ENCODE measurements at regions not wholly inside any gene's neighbourhood (a gene's known extent, or its start where the extent isn't known, plus 50 kb on each side); places are given as distances from the start of the nearest gene placed in this dataset.
"Not testable (repeated sequence)": the region's sequence is repeated elsewhere in the genome, so short reads cannot be mapped to it uniquely, and the experiment has no call there.

DNA sequence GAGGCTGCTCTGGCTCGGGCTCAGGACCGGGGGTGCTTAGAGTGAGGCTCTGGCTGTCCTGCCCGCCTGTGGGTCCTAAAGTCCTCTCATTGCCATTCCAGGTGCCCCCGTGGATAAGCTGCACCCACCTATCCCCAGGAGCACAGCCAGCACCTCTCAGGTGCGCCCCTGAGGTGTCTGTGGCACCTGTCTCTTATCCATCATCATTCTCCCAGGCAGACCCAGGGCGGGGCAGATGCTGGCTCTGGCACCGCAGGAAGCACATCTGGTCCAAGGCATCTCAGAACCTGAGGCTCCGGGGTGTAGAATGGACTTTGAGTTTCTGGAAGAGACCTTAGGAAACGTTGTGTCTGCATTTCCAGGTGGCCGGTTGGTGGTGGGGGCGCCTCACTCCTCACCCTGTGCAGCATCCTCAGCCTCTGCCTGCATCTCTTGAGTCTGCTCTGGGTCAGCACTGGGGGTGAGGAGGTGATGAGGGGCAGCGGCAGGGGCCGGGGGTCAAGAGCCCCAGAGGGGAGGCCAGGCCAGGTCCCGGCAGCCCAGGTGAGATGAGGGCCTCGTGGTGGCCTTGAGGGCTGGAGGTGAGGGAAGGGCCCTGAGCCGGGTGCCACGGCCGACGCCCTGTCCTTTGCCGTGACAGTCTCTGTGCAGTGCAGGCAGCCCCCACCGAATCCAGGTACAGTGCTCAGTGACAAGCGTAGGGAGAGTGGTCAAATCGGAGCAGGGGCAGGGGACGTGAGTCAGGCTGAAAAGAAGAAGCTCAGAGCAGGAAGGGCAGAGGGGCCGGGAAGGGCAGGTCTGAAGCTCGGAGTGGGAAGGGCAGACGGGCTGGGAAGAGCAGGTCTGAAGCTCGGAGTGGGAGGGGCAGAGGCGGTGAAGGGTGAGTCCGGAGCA is 173.5 kb downstream of the NPIPB11 start:
- no peak for DNase-seq

DNA sequence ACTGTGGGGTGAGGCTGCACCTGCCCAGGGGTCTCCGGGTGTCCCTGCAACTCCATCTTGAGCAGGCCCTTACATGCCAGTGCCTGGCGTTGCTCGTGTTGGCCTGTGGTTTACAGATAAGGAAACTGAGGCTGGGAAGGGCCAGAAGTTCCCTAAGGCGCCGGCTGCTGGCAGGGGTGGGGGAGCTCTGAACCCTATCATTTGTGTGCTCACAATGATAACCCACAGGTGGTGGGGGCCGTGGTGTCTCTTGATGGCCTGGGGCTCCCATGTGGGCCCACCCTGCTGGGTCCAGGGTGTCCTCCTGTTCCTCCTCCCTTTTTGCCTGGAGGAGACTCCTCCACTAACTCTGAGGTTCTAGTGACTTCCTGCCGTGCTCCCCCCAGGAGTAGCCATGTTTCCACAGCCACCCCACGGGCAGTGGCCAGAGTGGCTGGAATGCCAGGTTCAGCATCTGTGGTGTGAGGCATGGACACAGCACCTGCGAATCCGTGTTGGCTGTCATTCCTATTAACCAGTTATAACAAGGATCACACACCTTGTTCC is 174.3 kb downstream of the NPIPB11 start:
- not testable (repeated sequence) for DNase-seq

DNA sequence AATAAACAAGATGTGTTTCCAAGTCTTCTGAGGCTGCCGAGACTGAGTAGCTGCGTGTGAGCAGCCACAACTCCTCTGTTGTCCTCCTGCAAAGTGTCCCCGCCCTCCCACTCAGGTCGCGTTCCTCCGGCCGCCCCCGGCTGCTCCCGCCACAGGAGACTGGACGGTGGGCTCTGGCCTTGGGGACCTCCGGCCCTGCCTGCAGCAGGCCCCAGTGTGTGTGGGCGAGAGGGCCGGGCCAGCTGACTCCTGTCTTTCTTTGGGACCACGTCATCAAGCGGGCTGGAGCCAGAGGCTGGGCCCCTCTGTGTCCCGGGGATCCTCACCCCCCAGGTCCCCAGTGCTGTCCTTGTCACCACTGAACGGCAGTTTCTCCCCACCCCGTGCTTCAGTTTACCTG is 175.3 kb downstream of the NPIPB11 start:
- DNase-seq, result no peak

DNA sequence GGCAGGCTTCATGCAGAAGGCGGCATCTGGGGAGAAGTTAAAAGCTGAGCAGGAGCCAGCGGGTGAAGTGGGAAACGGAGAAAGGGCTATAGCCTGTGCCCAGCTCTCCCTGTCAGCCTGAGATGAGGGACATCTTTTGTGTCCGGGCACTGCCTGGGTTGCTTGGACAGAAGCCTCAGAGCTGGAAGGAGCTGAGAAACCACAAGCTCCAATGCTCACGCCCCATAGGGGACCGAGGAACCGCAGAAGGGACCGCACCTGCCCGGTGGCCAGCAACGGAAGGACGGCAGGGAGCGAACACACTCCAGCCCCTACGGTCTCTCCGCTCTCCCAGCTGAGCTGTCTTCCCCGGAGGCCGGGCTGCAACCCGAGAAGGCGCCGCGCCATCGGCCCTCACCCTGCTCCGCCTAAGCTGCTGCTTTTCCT is 175.8 kb downstream of the NPIPB11 start:
- peak in 1 of 3 experiments; percentile 9 for DNase-seq

DNA sequence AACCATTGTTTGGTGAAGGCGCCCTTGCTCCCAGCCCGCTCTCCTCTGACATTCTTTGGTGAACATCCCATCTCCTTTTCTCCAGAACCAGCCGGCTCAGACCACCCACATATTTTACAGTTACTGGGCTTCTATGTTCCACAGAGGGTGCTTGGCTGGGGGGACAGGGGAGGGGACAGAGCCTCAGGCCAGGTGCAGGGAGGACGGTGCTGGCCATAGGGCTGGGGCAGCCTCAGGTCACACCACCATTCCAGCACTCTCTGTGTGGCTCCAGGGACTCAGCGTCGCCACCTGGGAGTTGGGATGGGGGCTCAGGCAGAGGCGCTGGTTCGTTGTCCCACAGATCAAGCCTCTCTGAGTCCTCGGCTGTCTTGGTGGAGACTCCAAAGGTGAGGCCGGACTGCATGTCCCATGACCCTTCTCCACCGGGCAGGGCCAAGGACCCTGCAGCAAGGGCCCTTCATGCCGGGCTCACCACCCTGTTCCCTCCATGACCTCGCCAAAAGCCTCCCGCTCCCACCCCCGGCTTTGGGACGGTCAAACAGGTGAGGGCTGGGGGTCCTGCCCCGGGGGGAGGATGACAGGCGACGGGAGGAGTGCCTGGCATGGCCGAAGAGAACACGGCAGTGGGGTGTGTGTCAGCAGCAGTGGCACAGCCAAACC is 176.4 kb downstream of the NPIPB11 start:
- not testable (repeated sequence) for DNase-seq

DNA sequence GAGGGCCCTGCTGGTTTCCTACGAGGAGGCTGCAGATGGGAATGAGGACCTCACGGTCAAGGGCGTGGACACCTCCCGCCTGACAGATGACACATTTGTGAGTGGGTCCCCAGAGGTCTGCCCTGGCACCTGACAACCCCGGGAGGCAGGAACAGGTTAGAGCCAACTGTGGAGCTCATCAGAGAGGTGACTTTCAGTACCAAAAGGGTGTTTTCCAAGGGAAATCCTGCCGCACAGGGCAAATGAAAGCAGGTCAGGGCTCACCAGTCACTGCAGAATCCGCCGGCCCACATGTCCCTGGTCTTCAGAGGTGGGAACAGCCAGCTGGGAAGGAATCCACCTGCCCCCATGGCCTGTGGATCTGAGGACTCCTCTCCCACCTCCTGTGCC is 176.9 kb downstream of the NPIPB11 start:
- DNase-seq, result not testable (repeated sequence)

DNA sequence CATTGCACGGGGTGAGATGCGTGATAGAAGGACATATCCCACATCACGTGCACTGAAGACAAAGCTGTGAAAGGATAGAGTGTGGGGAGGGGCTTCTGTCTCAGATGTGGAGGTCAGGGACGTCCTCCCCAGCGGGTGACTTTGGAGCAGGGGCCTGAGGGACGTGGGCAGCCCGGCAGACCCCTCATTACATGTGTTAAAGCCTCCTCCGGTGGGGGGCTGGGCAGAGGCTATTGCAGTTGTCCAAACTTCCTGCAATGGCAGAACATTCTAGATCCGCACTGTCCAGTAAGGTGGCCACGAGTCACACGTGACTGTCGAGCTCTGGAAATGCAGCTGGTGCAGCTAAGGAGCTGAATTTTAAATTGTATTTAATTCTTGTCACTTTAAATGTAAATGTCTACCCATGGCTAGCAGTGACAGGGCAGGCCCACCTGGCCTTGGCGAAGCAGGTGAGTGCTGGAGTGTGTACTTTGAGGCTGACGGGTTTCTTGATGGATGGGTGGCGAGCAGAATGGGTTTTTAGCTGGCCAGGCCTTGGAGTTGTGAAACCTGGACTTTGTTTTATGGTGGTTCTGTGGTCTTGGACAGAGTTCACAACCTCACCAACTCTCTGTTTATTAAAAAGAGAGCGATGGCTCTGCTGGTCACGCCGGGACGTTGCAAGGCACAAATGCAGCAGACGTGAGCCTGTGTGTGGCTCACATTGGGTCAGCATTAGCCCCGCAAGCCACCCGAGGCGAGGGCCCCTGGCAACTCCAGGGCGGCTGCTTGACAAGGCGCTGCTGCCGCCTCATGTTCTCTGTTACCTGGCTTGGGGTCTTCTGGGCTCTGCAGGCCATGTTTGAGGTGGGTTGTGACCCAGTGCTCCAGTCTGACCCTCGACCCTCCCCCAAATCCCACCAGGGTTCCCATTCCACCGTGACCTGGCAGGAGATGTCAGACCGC is 177.6 kb downstream of the NPIPB11 start:
- DNase-seq, result peak in 2 of 3 experiments; percentile 16 to 33

DNA sequence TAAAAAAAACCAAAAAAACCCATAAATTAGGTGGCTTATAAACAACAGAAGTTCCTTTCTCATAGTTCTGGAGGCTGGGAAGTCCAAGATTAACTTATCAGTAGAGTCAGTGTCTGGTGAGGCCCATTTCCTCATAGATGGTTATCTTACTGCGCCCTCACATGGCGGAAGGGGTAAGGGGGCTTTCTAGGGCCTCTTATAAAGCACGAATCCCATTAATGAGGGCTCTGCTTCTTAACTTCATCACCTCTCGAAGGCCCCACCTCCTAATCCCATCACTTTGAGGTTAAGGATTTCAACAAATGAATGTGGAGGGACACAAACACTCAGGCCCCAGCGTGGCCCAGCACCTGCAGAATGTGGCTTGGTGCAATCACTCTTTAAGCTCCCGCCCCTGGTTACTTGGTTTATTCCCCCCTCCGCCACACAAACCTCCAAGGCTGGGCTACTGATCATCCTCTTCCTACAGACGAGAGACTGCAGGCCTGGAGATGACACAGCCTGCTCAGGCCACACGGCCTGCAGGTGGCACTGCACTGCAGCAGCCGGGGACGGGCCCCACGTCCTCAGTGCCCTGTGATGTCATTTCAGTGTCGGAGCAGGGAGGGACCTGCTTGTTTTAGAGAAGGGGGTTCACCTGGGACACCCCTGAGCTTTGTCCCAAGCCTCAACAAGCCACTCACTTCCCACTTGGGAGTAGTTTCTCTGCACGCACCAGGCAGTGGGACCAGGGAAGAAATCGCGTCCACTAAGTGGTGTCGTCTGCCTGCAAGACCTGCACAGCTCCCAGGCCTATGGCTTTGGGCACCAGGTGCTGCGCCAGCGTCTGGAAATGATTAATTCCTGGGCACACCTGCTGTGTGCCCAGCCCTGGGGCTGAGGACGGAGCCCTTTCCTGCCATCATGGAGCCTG is 178.5 kb downstream of the NPIPB11 start:
- peak; percentile 40 to 88 (median 80) for DNase-seq

DNA sequence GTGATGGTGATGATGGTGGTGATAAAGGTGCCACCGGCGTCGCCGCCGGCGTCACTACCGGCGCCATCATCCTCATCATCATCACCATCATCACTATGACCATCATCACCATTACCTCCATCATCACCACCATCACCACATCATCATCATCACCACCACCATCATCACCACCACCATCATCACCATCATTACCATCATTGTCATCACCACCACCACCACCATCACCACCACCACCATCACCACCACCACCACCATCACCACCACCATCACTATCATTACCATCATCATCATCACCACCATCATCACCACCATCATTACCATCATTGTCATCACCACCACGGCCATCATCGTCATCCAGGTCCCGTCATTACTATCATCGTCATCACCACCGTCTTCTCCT is 179.7 kb downstream of the NPIPB11 start:
- DNase-seq, result no peak

DNA sequence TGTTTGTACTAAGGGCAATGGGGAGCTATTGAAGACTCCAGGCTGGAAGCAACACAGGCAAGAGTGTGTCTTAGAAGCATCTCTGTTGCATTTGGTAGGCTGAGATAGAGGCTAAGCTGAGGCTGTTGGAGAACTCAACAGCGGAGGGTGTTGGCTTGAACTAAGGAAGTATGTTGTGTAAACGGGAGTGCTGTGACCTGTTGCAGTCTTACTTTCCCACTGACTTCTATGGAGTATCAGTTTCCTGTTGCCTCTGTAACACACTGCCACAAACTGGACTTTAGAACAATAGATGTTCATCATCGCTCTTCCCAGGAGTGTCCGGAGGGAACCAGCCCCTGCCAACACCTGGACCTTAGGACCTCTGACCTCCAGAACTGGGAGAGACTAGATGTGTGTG is 181.8 kb downstream of the NPIPB11 start:
- DNase-seq, result not testable (repeated sequence)

DNA sequence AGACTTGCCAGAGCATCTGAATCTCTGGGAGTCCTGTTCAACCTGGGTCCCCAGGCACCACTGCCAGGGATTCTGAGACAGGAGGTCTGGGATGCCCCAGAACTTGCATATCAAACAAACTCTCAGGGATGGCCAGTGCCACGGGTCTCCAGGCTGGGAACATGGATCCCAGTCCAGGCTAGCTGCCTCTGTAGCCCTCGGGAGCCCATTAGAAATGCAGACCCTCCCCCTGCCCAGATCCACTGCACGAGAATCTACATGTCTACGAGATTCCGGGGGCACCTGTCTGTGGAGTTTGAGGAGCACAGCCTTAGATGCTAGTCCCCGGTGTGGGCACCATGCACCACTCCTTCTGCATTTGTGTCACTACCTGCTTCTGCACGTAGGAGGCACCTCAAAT is 183.9 kb downstream of the NPIPB11 start:
- DNase-seq, result not testable (repeated sequence)

DNA sequence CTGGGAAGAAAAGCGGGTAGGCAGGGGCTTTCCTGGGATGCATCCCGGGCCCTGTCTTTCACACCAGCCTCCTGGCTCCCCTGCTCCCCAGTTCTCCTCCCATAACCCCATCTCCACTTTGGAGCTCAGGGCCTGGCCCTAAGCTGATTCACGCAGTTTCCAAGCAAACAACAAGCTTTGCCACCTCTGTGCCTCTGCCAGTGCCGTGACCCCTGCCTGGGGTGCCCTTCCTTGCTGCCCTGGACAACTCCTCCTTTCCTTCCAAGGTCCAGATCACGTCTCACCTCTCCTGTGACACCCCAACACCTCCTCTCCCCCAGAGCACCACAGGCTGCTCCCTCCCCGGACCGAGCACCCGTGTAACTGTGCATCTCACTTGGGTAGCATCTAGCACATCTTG is 184.5 kb downstream of the NPIPB11 start:
- DNase-seq, result not testable (repeated sequence)

DNA sequence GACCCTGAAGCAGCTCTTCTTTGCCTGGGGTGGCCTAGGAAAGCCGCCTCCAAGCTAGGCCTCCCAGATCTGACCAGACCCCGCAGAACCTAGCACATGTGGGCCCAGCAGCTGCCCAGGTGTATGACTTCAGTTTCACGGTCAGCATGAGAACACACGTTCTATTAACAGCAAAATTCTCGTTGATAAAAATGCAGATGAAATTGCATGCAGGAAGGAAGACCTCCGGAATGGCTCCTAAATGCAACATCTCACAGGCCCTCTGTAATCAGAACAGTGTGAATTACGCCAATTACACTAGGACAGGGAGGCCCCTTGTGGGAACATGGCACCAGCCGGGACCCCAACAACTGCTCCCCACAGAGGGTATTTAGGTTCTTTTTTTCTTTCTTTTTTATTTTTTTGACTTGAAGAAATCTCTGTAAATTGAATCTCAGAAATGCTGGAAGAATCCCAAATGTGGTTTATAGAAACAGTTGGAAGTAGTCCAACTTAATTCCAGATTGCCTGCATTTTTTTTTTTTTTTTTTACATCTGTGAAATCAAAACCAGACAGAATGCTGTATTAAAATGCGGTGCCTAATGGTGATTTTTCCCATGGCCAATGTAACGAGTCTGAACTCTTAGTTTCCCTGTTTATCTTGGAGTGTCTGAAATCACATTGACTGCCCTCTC is 185.1 kb downstream of the NPIPB11 start:
- DNase-seq, result not testable (repeated sequence)

DNA sequence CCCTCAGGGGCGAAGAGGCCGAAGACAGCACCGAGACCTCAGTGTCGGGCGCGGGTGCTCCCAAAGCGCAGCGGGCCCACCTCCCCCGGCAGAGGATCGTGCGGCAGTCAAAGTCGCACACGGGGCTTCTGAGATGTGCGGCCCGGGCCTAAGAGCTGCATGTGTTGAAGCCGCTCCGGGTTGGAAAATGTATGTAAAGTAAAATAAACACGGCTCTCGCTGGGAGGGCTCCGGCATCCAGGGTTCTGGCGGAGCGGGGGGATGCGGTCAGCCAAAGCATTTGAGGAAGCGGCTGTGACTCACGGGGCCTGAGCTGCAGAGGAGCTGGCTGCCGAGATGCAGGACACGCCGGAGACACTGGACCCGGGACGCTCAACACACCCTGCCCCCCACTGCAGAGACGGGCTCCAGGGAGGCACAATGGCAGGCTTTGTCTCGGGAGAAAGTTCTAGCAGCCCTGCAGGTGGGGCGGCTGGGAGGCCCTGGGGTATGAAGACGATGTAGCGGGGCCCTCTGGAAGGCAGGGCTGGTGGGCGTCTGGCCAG is 185.8 kb downstream of the NPIPB11 start:
- DNase-seq, result not testable (repeated sequence)

DNA sequence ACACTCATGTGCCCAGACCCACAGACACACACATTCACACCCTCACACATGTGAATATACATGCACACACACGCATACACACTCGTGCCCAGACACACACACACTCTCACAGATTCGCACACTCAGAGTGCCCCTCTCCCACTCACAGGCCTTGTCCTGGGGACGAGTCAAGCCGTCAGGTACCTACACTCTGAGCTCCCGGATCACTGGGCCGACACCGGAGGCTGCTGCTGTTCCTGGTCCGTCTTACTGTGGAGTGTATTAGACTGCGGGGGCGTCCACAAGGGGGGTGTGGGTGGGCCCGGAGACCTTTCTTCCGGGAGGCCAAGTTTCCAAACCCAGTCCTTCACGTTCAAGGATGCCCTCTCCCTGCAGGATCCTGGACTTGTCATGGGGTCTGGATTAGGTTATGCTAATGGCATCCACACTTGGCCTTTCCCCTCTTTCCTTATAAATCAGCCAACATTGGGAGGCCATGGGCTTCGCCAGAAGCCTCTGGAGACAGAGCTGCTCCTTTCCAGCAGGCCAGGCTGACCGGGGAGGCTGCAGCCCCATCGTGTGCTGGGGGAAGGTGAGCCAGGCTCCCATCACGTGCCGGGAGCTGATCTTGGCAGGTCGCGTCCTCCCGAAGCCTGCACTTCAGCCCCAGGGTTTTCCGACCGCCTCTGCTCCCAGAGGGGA is 186.4 kb downstream of the NPIPB11 start:
- DNase-seq, result not testable (repeated sequence)

DNA sequence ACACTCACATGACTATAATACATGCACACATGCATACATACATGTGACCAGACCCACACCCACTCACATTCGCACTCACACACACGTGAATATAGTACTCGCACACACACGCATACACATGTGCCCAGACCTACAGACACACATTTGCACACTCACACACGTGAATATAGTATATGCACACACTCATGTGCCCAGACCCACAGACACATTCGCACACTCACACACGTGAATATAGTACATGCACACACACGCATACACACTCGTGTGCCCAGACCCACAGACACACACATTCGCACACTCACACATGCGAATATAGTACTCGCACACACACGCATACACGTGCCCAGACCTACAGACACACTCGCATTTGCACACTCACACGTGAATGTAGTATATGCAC is 186.9 kb downstream of the NPIPB11 start:
- not testable (repeated sequence) for DNase-seq

DNA sequence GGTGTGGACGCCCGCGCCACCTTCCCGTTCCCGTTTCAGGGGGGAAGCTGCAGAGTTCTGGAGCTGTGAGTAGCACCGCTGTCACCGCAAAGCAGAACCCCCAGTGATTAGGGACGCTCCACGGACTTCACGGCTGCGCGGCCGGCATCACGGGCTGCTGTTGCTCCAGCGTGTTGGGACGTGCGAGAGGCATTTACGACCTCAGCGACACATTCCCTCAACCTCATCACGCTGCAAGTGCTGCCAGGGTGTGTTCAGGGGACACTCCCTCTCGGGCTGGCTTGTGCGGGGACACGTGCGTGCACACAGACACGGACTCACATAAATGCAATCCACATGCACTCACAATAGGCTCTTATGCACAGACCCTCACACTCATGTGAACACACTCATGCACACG is 187.9 kb downstream of the NPIPB11 start:
- DNase-seq, result peak in 1 of 3 experiments; percentile 12

DNA sequence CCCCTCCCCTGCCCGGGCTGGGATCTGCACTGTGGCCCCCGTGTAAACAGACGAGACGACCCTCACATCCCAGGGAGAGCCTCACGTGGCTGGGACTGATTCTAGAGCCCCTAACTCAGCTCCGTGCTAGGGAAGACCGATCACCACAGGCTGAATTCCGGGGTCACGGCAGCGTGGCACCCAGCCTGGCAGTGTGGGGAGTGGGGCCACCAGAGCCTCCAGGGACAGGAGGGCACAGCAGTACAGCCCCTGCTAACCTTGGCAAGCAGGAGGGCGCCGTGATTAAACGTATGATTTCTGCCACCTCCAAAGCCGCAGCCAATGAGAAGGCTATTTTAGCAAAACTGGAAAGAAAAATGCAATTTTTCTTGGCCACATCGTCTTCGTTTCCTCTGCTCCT is 188.3 kb downstream of the NPIPB11 start:
- peak in 1 of 3 experiments; percentile 3 for DNase-seq

DNA sequence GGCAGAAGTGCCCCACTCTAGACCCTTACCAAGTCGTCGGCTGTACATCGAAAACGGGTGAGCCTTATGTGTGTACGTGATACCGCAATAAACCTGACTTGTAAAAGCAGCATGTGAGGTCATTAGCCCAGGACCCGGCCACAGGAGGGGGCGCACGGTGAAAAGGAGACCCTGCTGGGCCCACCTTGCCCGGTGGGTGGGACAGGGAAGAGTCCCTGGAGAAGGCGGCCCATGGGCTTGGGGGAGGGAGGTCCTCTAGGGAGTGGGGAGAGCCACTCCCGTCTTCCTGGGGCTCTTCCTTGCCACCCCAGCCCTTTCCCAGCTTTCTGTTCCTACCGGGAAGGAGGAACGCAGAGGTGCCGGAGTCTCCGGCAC is 188.8 kb downstream of the NPIPB11 start:
- not testable (repeated sequence) for DNase-seq

Data from NCI-H1417 (cell line).